AG10803 (cell line): ENCODE measurements at regions not wholly inside any gene's neighbourhood (a gene's known extent, or its start where the extent isn't known, plus 50 kb on each side); places are given as distances from the start of the nearest gene placed in this dataset.

ENCODE experiments used
- DNase-seq: peaks from one replicate; pipeline ENCODE4 v3.0.0; 2010; ENCODE audit warnings: low read depth
- H3K4me3 ChIP-seq: 2 replicates; pipeline ENCODE4 v1.5.1; 2011; ENCODE audit warnings: mild to moderate bottlenecking, low read length, control low read depth
- CTCF ChIP-seq: conservative IDR thresholded peaks from 2 replicates; pipeline ENCODE4 v1.5.1; 2011; ENCODE audit warnings: mild to moderate bottlenecking, low read length, control low read depth, inconsistent platforms

- no peak for TF ChIP-seq CTCF
- no peak overlapping the region for H3K4me3 ChIP-seq
- peak; percentile 9 for DNase-seq
Observed at GRCh38 chr1:229059671-229060539, 211.0 kb upstream of the RAB4A start.

GRCh38 chr1:229062135-229062534 is 208.8 kb upstream of the RAB4A start:
- DNase-seq, result no peak
- no peak for TF ChIP-seq CTCF

GRCh38 chr1:229063154-229063773 is 207.6 kb upstream of the RAB4A start:
- H3K4me3 ChIP-seq, result no peak overlapping the region
- no peak for DNase-seq
- TF ChIP-seq CTCF, result no peak

More at GRCh38 chr1:229062135-229062534, 208.8 kb upstream of the RAB4A start:
- H3K4me3 ChIP-seq, result no peak overlapping the region

- no peak overlapping the region for H3K4me3 ChIP-seq
- no peak for TF ChIP-seq CTCF
- no peak for DNase-seq
Observed at GRCh38 chr1:229064320-229065168, 206.4 kb upstream of the RAB4A start.

- DNase-seq, result no peak
- H3K4me3 ChIP-seq, result no peak overlapping the region
- no peak for TF ChIP-seq CTCF
Observed at GRCh38 chr1:229065613-229066012, 205.3 kb upstream of the RAB4A start.

- TF ChIP-seq CTCF, result no peak
- DNase-seq, result no peak
- H3K4me3 ChIP-seq, result no peak overlapping the region
Observed at GRCh38 chr1:229066591-229066990, 204.3 kb upstream of the RAB4A start.
